K562 (cell line): ENCODE measurements at regions not wholly inside any gene's neighbourhood (a gene's known extent, or its start where the extent isn't known, plus 50 kb on each side); places are given as distances from the start of the nearest gene placed in this dataset.

Experiments used
- ETV5 ChIP-seq: sonication (generic); formaldehyde crosslinking; IDR thresholded peaks from 2 replicates; pipeline ENCODE4 v1.4.0; 2020; ENCODE audit warnings: low read depth, mild to moderate bottlenecking, missing genetic modification reagents
- FOXJ3 ChIP-seq: sonication (generic); formaldehyde crosslinking; IDR thresholded peaks from 2 replicates; pipeline ENCODE4 v1.4.0; 2020; ENCODE audit warnings: mild to moderate bottlenecking, missing genetic modification reagents
- HEY1 ChIP-seq: fragments of 250-450 bp; sonication (Bioruptor Pico); IDR thresholded peaks from 2 replicates; pipeline ENCODE4 v1.5.0; 2020; ENCODE audit warnings: mild to moderate bottlenecking, moderate library complexity, borderline replicate concordance
- JUN ChIP-seq, 2 experiments: sonication (generic) in 1 of 2; formaldehyde crosslinking in 1 of 2; IDR thresholded peaks; 2 replicates each; pipeline versions ENCODE4 v1.6.1 to v1.8.0; 2012 to 2022; ENCODE audit warnings: borderline replicate concordance in 2 of 2, mild to moderate bottlenecking in 2 of 2, improper control_type of control experiment in 1 of 2, low read depth in 1 of 2, low read length in 1 of 2, missing genetic modification reagents in 1 of 2
- MAFG ChIP-seq: fragments of 450-650 bp; conservative IDR thresholded peaks from 2 replicates; pipeline ENCODE4 v1.6.1; 2016; ENCODE audit warnings: missing genetic modification characterization, missing compliant biosample characterization
- NR1H2 ChIP-seq: sonication (generic); formaldehyde crosslinking; IDR thresholded peaks from 2 replicates; pipeline ENCODE4 v1.4.0; 2020; ENCODE audit warnings: mild to moderate bottlenecking, missing genetic modification reagents
- TBP ChIP-seq: optimal IDR thresholded peaks from 2 replicates; pipeline ENCODE3; 2011; ENCODE audit warnings: low read depth, low read length, improper control_type of control experiment
- ZEB2 ChIP-seq: fragments of 450-650 bp; IDR thresholded peaks from 2 replicates; pipeline ENCODE4 v1.6.1; 2016
- ZNF282 ChIP-seq: sonication (generic); formaldehyde crosslinking; IDR thresholded peaks from 2 replicates; pipeline ENCODE4 v1.8.1; 2023; ENCODE audit warnings: missing genetic modification reagents
- ZNF707 ChIP-seq: fragments of 250-450 bp; sonication (Bioruptor Pico); conservative IDR thresholded peaks from 2 replicates; pipeline ENCODE4 v1.8.0; 2022; ENCODE audit warnings: inconsistent platforms, mild to moderate bottlenecking, moderate library complexity
- TF ChIP-seq, protein P1 (sequence below): fragments of 250-450 bp; sonication (Bioruptor Pico); IDR thresholded peaks from 2 replicates; pipeline ENCODE4 v1.9.0; 2021; ENCODE audit warnings: mild to moderate bottlenecking, inconsistent platforms
- TF ChIP-seq, protein P2 (sequence below): sonication (generic); formaldehyde crosslinking; IDR thresholded peaks from 2 replicates; pipeline ENCODE4 v1.8.1; 2022; ENCODE audit warnings: missing genetic modification reagents
- TF ChIP-seq, protein P3 (sequence below): fragments of 450-650 bp; IDR thresholded peaks from 2 replicates; pipeline ENCODE4 v1.6.1; 2017; ENCODE audit warnings: antibody characterized with exemption, mild to moderate bottlenecking
- TF ChIP-seq, protein P4 (sequence below): fragments of 250-450 bp; sonication (Bioruptor Pico); IDR thresholded peaks from 2 replicates; pipeline ENCODE4 v1.5.0; 2021; ENCODE audit warnings: mild to moderate bottlenecking, borderline replicate concordance
- TF ChIP-seq, protein P5 (sequence below): sonication (generic); formaldehyde crosslinking; IDR thresholded peaks from 2 replicates; pipeline ENCODE4 v1.8.1; 2022; ENCODE audit warnings: missing genetic modification reagents

DNA sequence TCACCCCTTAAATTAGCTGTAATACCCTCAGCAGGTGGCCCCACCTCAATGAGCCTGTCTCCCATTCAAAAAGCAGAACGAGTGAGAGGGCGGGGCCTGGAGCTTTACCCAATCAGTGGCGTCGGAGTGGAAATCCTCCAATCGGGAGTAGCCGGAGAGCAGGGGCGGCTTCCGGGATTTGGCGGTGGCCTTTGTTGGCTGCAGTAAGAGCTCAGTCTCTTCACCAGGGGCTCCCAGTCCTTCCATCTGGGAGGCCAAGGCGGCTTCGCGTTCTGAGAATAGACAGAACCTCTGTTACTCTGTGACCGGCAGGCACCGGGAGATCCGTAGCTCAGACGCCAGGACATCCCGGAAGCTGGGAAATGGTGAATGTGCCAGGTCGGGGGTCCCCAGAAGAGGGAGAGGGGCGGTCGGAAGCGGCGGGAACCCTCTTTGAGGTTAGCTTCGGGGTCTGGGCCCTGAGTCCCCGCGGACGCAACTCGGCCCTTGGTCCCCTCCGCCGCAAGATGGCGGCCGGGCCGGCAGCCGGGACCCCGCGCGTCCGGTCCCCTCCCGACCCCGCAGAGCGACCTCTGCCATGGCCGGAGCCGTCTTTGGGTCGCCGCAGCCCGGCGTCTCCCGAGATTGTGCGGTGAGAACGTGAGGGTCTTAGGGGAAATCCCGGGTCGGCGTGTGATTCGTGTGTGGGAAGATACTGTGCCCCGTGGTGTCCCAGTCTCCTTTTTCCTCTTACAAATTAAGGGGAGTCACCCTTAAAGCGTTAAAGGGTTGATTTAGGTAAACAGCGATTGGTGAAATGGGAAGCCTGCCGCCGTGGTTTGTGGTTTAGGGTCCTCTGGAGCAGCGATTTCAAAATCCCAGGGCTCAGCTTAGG lies 160.3 kb upstream of the ZNF267 start (continued):
- TF ChIP-seq, protein P1, sequence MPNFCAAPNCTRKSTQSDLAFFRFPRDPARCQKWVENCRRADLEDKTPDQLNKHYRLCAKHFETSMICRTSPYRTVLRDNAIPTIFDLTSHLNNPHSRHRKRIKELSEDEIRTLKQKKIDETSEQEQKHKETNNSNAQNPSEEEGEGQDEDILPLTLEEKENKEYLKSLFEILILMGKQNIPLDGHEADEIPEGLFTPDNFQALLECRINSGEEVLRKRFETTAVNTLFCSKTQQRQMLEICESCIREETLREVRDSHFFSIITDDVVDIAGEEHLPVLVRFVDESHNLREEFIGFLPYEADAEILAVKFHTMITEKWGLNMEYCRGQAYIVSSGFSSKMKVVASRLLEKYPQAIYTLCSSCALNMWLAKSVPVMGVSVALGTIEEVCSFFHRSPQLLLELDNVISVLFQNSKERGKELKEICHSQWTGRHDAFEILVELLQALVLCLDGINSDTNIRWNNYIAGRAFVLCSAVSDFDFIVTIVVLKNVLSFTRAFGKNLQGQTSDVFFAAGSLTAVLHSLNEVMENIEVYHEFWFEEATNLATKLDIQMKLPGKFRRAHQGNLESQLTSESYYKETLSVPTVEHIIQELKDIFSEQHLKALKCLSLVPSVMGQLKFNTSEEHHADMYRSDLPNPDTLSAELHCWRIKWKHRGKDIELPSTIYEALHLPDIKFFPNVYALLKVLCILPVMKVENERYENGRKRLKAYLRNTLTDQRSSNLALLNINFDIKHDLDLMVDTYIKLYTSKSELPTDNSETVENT = no peak
- TF ChIP-seq MAFG (no peak), NR1H2 (peak; percentile 72; the same call in 1 of the 2 replicates), HEY1 (CRISPR knock-in tag) (0 out of 2 replicates have a peak, but pooled peaks have one; percentile 60), ZEB2 (no peak), JUN (IDR thresholded peaks at IDR 0.05; ENCODE audit: borderline replicate concordance, low read depth, low read length) (no peak), JUN (CRISPR knock-in tag; IDR thresholded peaks at IDR 0.05; ENCODE audit: borderline replicate concordance) (no peak), TBP (peak; percentile 94), ETV5 (no peak), FOXJ3 (CRISPR knock-in tag) (no peak), ZNF707 (no peak), ZNF282 (no peak)
- TF ChIP-seq, protein P2, sequence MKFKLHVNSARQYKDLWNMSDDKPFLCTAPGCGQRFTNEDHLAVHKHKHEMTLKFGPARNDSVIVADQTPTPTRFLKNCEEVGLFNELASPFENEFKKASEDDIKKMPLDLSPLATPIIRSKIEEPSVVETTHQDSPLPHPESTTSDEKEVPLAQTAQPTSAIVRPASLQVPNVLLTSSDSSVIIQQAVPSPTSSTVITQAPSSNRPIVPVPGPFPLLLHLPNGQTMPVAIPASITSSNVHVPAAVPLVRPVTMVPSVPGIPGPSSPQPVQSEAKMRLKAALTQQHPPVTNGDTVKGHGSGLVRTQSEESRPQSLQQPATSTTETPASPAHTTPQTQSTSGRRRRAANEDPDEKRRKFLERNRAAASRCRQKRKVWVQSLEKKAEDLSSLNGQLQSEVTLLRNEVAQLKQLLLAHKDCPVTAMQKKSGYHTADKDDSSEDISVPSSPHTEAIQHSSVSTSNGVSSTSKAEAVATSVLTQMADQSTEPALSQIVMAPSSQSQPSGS (CRISPR knock-in tag) = no peak
- TF ChIP-seq, protein P3, sequence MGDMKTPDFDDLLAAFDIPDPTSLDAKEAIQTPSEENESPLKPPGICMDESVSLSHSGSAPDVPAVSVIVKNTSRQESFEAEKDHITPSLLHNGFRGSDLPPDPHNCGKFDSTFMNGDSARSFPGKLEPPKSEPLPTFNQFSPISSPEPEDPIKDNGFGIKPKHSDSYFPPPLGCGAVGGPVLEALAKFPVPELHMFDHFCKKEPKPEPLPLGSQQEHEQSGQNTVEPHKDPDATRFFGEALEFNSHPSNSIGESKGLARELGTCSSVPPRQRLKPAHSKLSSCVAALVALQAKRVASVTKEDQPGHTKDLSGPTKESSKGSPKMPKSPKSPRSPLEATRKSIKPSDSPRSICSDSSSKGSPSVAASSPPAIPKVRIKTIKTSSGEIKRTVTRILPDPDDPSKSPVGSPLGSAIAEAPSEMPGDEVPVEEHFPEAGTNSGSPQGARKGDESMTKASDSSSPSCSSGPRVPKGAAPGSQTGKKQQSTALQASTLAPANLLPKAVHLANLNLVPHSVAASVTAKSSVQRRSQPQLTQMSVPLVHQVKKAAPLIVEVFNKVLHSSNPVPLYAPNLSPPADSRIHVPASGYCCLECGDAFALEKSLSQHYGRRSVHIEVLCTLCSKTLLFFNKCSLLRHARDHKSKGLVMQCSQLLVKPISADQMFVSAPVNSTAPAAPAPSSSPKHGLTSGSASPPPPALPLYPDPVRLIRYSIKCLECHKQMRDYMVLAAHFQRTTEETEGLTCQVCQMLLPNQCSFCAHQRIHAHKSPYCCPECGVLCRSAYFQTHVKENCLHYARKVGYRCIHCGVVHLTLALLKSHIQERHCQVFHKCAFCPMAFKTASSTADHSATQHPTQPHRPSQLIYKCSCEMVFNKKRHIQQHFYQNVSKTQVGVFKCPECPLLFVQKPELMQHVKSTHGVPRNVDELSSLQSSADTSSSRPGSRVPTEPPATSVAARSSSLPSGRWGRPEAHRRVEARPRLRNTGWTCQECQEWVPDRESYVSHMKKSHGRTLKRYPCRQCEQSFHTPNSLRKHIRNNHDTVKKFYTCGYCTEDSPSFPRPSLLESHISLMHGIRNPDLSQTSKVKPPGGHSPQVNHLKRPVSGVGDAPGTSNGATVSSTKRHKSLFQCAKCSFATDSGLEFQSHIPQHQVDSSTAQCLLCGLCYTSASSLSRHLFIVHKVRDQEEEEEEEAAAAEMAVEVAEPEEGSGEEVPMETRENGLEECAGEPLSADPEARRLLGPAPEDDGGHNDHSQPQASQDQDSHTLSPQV = no peak
- TF ChIP-seq, protein P4, sequence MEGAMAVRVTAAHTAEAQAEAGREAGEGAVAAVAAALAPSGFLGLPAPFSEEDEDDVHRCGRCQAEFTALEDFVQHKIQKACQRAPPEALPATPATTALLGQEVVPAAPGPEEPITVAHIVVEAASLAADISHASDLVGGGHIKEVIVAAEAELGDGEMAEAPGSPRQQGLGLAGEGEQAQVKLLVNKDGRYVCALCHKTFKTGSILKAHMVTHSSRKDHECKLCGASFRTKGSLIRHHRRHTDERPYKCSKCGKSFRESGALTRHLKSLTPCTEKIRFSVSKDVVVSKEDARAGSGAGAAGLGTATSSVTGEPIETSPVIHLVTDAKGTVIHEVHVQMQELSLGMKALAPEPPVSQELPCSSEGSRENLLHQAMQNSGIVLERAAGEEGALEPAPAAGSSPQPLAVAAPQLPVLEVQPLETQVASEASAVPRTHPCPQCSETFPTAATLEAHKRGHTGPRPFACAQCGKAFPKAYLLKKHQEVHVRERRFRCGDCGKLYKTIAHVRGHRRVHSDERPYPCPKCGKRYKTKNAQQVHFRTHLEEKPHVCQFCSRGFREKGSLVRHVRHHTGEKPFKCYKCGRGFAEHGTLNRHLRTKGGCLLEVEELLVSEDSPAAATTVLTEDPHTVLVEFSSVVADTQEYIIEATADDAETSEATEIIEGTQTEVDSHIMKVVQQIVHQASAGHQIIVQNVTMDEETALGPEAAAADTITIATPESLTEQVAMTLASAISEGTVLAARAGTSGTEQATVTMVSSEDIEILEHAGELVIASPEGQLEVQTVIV (CRISPR knock-in tag) = no peak
- TF ChIP-seq, protein P5, sequence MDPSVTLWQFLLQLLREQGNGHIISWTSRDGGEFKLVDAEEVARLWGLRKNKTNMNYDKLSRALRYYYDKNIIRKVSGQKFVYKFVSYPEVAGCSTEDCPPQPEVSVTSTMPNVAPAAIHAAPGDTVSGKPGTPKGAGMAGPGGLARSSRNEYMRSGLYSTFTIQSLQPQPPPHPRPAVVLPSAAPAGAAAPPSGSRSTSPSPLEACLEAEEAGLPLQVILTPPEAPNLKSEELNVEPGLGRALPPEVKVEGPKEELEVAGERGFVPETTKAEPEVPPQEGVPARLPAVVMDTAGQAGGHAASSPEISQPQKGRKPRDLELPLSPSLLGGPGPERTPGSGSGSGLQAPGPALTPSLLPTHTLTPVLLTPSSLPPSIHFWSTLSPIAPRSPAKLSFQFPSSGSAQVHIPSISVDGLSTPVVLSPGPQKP (CRISPR knock-in tag) = no peak
